Chondrocyte (in vitro differentiated cells): ENCODE measurements at regions not wholly inside any gene's neighbourhood (a gene's known extent, or its start where the extent isn't known, plus 50 kb on each side); places are given as distances from the start of the nearest gene placed in this dataset.

Source experiments
- DNase-seq: peaks from one replicate; pipeline ENCODE4 v3.0.0; 2021; ENCODE audit warnings: mixed read lengths, low spot score
- H3K27ac Mint-ChIP-seq: one replicate; pipeline ENCODE4 v1.8.0; 2021; ENCODE audit warnings: mild to moderate bottlenecking, moderate library complexity, mixed read lengths; ENCODE audit not compliant: unreplicated experiment
- H3K27me3 Mint-ChIP-seq: 2 replicates; pipeline ENCODE4 v1.8.0; 2021; ENCODE audit warnings: low read depth, mixed read lengths
- H3K36me3 Mint-ChIP-seq: 2 replicates; pipeline ENCODE4 v1.8.0; 2021; ENCODE audit warnings: low read depth, mixed read lengths
- H3K4me1 Mint-ChIP-seq: 2 replicates; pipeline ENCODE4 v1.8.0; 2021; ENCODE audit warnings: low read depth, mild to moderate bottlenecking, mixed read lengths
- H3K4me3 Mint-ChIP-seq: one replicate; pipeline ENCODE4 v1.8.0; 2021; ENCODE audit warnings: mild to moderate bottlenecking, moderate library complexity, mixed read lengths; ENCODE audit not compliant: unreplicated experiment
- H3K9me3 Mint-ChIP-seq: 2 replicates; pipeline ENCODE4 v1.8.0; 2021; ENCODE audit warnings: low read depth, mixed read lengths
- CTCF ChIP-seq: fragments of 200-600 bp; sonication (generic); IDR thresholded peaks from 2 replicates; pipeline ENCODE4 v1.5.0; 2021; ENCODE audit warnings: antibody characterized with exemption, mild to moderate bottlenecking, moderate library complexity

DNA sequence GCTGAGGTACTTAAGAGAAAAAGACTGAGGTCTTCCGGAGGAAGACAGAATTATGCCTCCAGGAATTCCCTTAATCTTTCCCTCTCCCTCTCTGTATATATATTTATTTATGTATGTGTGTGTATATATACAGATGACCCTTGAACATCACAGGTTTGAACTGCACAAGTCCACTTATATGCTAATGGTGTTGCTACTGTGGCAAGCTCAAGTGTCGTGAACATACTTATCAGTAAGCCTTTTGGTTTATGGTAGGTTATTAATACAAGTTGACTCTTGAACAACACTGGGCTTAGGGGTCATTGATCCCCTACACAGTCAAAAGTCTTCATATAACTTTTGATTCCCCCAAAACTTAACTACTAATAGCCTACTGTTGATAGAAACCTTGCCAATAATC is 106.8 kb downstream of the NUDT12 start:
- peaks cover 1% of the 10 kb centered on the region for H3K36me3 Mint-ChIP-seq
- H3K27ac Mint-ChIP-seq = no peak overlapping the region
- no peak overlapping the region for H3K4me3 Mint-ChIP-seq
- H3K9me3 Mint-ChIP-seq = peaks cover 2% of the 10 kb centered on the region
- H3K4me1 Mint-ChIP-seq = peaks cover 34% of the 10 kb centered on the region
- no peaks in the 10 kb centered on the region for H3K27me3 Mint-ChIP-seq
- no peak for TF ChIP-seq CTCF
- DNase-seq = no peak

GRCh38 chr5:103454770-103455169 is 107.8 kb downstream of the NUDT12 start:
- DNase-seq = no peak
- TF ChIP-seq CTCF = no peak
- Mint-ChIP-seq H3K27ac (no peak overlapping the region), H3K4me3 (no peak overlapping the region), H3K4me1 (peaks cover 44% of the 10 kb centered on the region), H3K36me3 (peaks cover 1% of the 10 kb centered on the region), H3K9me3 (peaks cover 2% of the 10 kb centered on the region), H3K27me3 (no peaks in the 10 kb centered on the region)

DNA sequence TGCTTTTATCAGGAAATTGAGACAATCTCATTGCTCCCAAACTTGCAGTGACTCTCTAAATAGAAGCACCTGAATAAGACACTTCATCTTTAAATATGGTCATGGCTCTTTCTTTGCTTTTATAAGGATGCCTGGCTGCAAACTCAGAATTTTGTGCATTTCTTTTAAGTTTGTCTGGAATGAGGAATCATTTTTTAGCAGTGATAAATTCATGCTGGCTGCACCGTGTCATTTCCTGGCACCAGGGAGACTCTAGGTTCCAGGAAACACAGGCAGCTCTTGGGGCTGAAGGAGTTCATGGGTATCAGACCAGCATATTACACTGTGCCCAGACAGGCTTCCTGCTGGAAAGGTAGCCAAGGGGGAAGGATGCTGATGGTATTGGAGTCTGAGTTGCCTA is 109.9 kb downstream of the NUDT12 start:
- Mint-ChIP-seq H3K4me1 (peaks cover 44% of the 10 kb centered on the region), H3K9me3 (peaks cover 2% of the 10 kb centered on the region), H3K27me3 (no peaks in the 10 kb centered on the region), H3K4me3 (no peak overlapping the region), H3K27ac (peak overlapping the region; percentile 84), H3K36me3 (peaks cover 1% of the 10 kb centered on the region)
- no peak for DNase-seq
- TF ChIP-seq CTCF = no peak

- DNase-seq = no peak
- H3K4me1 Mint-ChIP-seq = peaks cover 42% of the 10 kb centered on the region
- no peak for TF ChIP-seq CTCF
- no peaks in the 10 kb centered on the region for H3K27me3 Mint-ChIP-seq
- no peaks in the 10 kb centered on the region for H3K36me3 Mint-ChIP-seq
- no peaks in the 10 kb centered on the region for H3K9me3 Mint-ChIP-seq
- H3K27ac Mint-ChIP-seq = peak overlapping the region; percentile 84
- no peak overlapping the region for H3K4me3 Mint-ChIP-seq
Observed at GRCh38 chr5:103452089-103452488, 110.5 kb downstream of the NUDT12 start.

DNA sequence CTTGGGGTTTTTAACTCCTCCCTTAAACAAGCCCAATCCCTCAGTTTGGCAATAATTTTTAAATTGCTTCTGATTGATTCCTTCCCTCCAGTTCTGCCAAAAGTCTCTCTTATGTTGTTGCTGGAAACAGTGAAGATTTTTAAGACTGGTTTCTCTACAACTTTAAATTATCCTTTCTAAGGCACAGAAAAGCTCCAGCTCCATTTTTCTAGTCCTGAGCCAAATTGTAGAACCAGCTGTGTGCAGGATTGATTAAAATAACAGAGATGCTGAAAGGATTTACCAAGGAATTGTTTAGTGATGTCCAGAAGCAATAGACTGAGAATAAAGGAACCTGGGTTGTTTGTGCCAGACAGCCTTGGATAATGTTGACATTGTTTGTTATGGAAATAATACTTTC is 111.3 kb downstream of the NUDT12 start:
- Mint-ChIP-seq H3K27ac (peak overlapping the region; percentile 82), H3K4me3 (no peak overlapping the region)

More for the DNA sequence above, 111.3 kb downstream of the NUDT12 start:
- peaks cover 38% of the 10 kb centered on the region for H3K4me1 Mint-ChIP-seq
- H3K9me3 Mint-ChIP-seq = no peaks in the 10 kb centered on the region
- TF ChIP-seq CTCF = no peak
- H3K27me3 Mint-ChIP-seq = no peaks in the 10 kb centered on the region
- H3K36me3 Mint-ChIP-seq = no peaks in the 10 kb centered on the region
- DNase-seq = no peak
